HG03432 (cell line): ENCODE measurements at regions not wholly inside any gene's neighbourhood (a gene's known extent, or its start where the extent isn't known, plus 50 kb on each side); places are given as distances from the start of the nearest gene placed in this dataset.
"Not testable (repeated sequence)": the region's sequence is repeated elsewhere in the genome, so short reads cannot be mapped to it uniquely, and the experiment has no call there.

Experiments
- ATAC-seq: cut with Tn5 transposase; IDR thresholded peaks from one replicate; pipeline ENCODE4 v1.9.1; 2021; ENCODE audit warnings: mild to moderate bottlenecking, moderate library complexity; ENCODE audit not compliant: unreplicated experiment

GRCh38 chr7:128561116-128561722, 84.7 kb downstream of the METTL2B start:
- peak; percentile 54 for ATAC-seq

- ATAC-seq = not testable (repeated sequence)
These were observed 86.2 kb downstream of the METTL2B start for GRCh38 chr7:128562795-128563194.

GRCh38 chr7:128564123-128564700, 87.7 kb downstream of the METTL2B start:
- not testable (repeated sequence) for ATAC-seq

- ATAC-seq = not testable (repeated sequence)
These were observed 88.7 kb downstream of the METTL2B start for GRCh38 chr7:128564932-128565864.

- ATAC-seq = not testable (repeated sequence)
These were observed 96.8 kb upstream of the GARIN1A start for GRCh38 chr7:128575277-128575676.

GRCh38 chr7:128576953-128577352, 95.1 kb upstream of the GARIN1A start:
- not testable (repeated sequence) for ATAC-seq

- ATAC-seq = not testable (repeated sequence)
These were observed 92.2 kb upstream of the GARIN1A start for GRCh38 chr7:128579843-128580242.

GRCh38 chr7:128581100-128581499, 91.0 kb upstream of the GARIN1A start:
- not testable (repeated sequence) for ATAC-seq

GRCh38 chr7:128581825-128582561, 90.1 kb upstream of the GARIN1A start:
- ATAC-seq = not testable (repeated sequence)

- ATAC-seq = not testable (repeated sequence)
These were observed 85.4 kb upstream of the GARIN1A start for GRCh38 chr7:128586715-128587114.

- no peak for ATAC-seq
These were observed 80.4 kb upstream of the GARIN1A start for GRCh38 chr7:128591705-128592104.

GRCh38 chr7:128592209-128592608, 79.9 kb upstream of the GARIN1A start:
- not testable (repeated sequence) for ATAC-seq

GRCh38 chr7:128594061-128594460, 78.0 kb upstream of the GARIN1A start:
- ATAC-seq = not testable (repeated sequence)

- not testable (repeated sequence) for ATAC-seq
These were observed 75.6 kb upstream of the GARIN1A start for GRCh38 chr7:128596336-128597128.

- not testable (repeated sequence) for ATAC-seq
These were observed 73.1 kb upstream of the GARIN1A start for GRCh38 chr7:128598946-128599345.

- peak; percentile 82 for ATAC-seq
These were observed 63.2 kb upstream of the GARIN1A start for GRCh38 chr7:128608678-128609421.

GRCh38 chr7:128613366-128613765, 58.7 kb upstream of the GARIN1A start:
- not testable (repeated sequence) for ATAC-seq

GRCh38 chr7:128614812-128615211, 57.3 kb upstream of the GARIN1A start:
- ATAC-seq = not testable (repeated sequence)

- ATAC-seq = not testable (repeated sequence)
These were observed 55.3 kb upstream of the GARIN1A start for GRCh38 chr7:128616799-128617198.
